OCI-LY7 (cell line): ENCODE measurements at regions not wholly inside any gene's neighbourhood (a gene's known extent, or its start where the extent isn't known, plus 50 kb on each side); places are given as distances from the start of the nearest gene placed in this dataset.

Experiments
- EZH2phosphoT487 ChIP-seq: fragments of 200-600 bp; sonication (generic); IDR thresholded peaks from 2 replicates; pipeline ENCODE4 v1.6.1; 2018; ENCODE audit warnings: low read depth, borderline replicate concordance, mild to moderate bottlenecking, mixed run types, antibody characterized with exemption, low read length, moderate library complexity, mixed read lengths
- TF ChIP-seq, protein P1 (sequence below): fragments of 200-600 bp; sonication (generic); conservative IDR thresholded peaks from 2 replicates; pipeline ENCODE4 v1.5.1; 2014; ENCODE audit warnings: mild to moderate bottlenecking, antibody characterized with exemption, low read length, moderate library complexity, mixed read lengths

DNA sequence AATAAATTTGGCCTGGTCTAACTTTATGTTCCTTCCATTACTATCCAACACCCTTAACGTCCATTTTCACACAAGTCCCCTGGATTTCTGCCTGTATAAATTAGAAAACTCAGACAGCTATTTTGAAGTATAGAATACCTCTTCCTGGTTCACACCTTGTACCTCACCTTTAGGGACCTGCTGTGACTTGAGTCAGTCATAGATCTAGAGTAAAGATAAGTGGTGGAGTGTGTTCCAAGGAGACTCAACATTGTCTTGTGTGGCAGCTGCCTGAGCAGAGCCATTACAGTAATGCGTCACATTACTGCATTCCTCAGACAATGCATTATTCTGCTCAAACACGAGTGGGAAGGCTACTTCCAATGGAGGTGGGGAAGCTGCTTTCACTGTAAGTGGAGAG is 513.9 kb downstream of the ADRA2A start:
- TF ChIP-seq, protein P1, sequence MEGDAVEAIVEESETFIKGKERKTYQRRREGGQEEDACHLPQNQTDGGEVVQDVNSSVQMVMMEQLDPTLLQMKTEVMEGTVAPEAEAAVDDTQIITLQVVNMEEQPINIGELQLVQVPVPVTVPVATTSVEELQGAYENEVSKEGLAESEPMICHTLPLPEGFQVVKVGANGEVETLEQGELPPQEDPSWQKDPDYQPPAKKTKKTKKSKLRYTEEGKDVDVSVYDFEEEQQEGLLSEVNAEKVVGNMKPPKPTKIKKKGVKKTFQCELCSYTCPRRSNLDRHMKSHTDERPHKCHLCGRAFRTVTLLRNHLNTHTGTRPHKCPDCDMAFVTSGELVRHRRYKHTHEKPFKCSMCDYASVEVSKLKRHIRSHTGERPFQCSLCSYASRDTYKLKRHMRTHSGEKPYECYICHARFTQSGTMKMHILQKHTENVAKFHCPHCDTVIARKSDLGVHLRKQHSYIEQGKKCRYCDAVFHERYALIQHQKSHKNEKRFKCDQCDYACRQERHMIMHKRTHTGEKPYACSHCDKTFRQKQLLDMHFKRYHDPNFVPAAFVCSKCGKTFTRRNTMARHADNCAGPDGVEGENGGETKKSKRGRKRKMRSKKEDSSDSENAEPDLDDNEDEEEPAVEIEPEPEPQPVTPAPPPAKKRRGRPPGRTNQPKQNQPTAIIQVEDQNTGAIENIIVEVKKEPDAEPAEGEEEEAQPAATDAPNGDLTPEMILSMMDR, result no peak
- no peak for TF ChIP-seq EZH2phosphoT487
